Activated naive CD8-positive, alpha-beta T cell treated with anti-CD3 and anti-CD28 coated beads, Interleukin-2, amount 10 ng/mL, durations not matched to agents 7 days and 5 days (primary cell): ENCODE measurements at regions not wholly inside any gene's neighbourhood (a gene's known extent, or its start where the extent isn't known, plus 50 kb on each side); places are given as distances from the start of the nearest gene placed in this dataset.

ENCODE experiments used
- ATAC-seq: fragments of 150-1000 bp; cut with Tn5 transposase; one replicate; pipeline ENCODE4 v1.10.0; 2021; ENCODE audit warnings: low read depth, moderate library complexity
- POLR2A ChIA-PET: fragments of 350-600 bp; sonication (Branson Sonifier 250); formaldehyde crosslinking; loops from one replicate; lab custom pipeline; 2021; ENCODE audit warnings: antibody characterized with exemption; lab: Charles Lee
- DNase-seq: peaks from one replicate; pipeline ENCODE4 v3.0.0; 2021
- H3K27ac Mint-ChIP-seq: one replicate; pipeline ENCODE4 v1.8.0; 2022; ENCODE audit warnings: mild to moderate bottlenecking, mixed read lengths
- H3K27me3 Mint-ChIP-seq: one replicate; pipeline ENCODE4 v1.8.0; 2022; ENCODE audit warnings: mild to moderate bottlenecking, moderate library complexity, mixed read lengths
- H3K36me3 Mint-ChIP-seq: one replicate; pipeline ENCODE4 v1.8.0; 2021; ENCODE audit warnings: mild to moderate bottlenecking, mixed read lengths
- H3K4me1 Mint-ChIP-seq: one replicate; pipeline ENCODE4 v1.8.0; 2021; ENCODE audit warnings: mixed read lengths
- H3K4me3 Mint-ChIP-seq: one replicate; pipeline ENCODE4 v1.8.0; 2022; ENCODE audit warnings: mild to moderate bottlenecking, moderate library complexity, mixed read lengths
- H3K9me3 Mint-ChIP-seq: one replicate; pipeline ENCODE4 v1.8.0; 2021; ENCODE audit warnings: mixed read lengths

DNA sequence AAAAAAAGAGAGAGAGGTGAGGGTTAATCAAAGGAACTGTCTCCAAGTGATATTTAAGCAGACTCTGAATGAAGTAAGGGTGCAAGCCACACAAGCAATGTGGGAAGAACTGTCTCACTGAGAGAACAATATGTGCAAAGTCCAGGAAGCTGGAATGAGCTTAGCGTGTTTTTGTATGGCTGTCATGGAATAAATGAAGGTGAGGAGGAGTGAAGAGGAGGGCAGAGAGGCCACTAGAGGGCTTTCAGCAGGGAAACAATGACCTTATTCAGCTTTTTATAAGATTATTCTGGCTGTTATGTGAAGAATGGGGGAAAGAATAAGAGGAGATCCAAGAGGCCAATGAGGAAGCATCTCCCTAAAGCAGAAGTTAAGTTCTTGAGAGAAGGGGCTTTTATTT is 86.9 kb upstream of the COL8A1 start:
- H3K4me3 Mint-ChIP-seq, result no peak overlapping the region
- H3K4me1 Mint-ChIP-seq, result no peaks in the 10 kb centered on the region
- H3K9me3 Mint-ChIP-seq, result peaks cover 4% of the 10 kb centered on the region
- POLR2A ChIA-PET, result no interaction called here
- DNase-seq, result no peak
- no peak overlapping the region for H3K27ac Mint-ChIP-seq
- no peaks in the 10 kb centered on the region for H3K36me3 Mint-ChIP-seq
- ATAC-seq, result no peak
- H3K27me3 Mint-ChIP-seq, result no peaks in the 10 kb centered on the region

DNA sequence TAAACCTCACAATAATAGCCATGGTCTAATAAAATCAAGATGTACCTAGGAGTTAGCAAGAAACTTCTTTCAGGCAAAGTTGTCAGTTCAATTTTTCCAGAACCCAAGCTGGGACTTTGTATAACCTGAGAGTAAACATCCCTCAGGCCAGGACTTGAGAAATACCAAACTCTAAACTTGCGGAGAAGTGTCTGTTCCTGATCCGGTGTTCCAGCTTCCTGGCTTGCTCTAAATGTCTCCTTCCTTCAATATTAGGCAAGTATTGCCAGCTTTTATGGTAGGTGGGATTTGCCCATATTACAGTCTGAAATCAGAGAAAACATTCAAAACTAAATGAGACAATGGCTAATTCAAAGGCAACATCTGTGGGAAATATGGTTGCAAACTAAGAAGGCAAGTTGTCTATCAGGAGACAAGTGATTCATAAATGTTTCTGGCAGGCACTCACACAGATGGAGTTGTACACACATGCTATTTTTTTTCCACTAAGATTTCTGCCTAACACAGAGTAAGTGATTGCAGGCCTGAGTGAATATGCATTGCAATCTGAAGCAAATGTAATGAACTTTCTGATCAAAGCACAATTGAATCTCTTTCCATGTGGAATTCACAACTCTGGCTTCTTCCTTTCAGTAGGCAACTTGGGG is 88.3 kb upstream of the COL8A1 start:
- no peaks in the 10 kb centered on the region for H3K27me3 Mint-ChIP-seq
- H3K4me3 Mint-ChIP-seq, result no peak overlapping the region
- ATAC-seq (no peak), DNase-seq (no peak)
- no peaks in the 10 kb centered on the region for H3K4me1 Mint-ChIP-seq
- H3K27ac Mint-ChIP-seq, result no peak overlapping the region
- POLR2A ChIA-PET, result no interaction called here
- no peaks in the 10 kb centered on the region for H3K36me3 Mint-ChIP-seq
- peaks cover 3% of the 10 kb centered on the region for H3K9me3 Mint-ChIP-seq

DNA sequence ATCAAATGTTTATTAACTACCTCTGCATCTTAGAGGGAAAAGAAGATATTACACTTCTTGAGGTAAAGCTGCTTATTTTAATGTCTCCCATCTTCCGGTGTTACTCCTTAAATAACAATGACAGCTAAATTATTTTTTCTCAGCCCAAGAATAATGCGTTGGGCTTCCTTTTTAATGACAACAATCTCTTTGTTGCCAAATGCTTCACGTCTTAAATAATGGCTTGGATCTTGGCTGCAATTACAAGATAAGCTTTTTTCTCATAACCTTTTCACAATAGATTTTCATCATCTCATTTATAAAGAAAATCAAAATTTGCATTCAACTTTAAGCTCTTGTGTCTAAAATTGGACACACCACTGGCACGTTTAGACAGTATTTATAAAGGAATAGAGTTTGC is 89.2 kb upstream of the COL8A1 start:
- DNase-seq (no peak), ATAC-seq (no peak)
- H3K36me3 Mint-ChIP-seq, result no peaks in the 10 kb centered on the region
- no peak overlapping the region for H3K27ac Mint-ChIP-seq
- no peak overlapping the region for H3K4me3 Mint-ChIP-seq
- no peaks in the 10 kb centered on the region for H3K4me1 Mint-ChIP-seq
- POLR2A ChIA-PET, result no interaction called here
- no peaks in the 10 kb centered on the region for H3K9me3 Mint-ChIP-seq
- H3K27me3 Mint-ChIP-seq, result no peaks in the 10 kb centered on the region

DNA sequence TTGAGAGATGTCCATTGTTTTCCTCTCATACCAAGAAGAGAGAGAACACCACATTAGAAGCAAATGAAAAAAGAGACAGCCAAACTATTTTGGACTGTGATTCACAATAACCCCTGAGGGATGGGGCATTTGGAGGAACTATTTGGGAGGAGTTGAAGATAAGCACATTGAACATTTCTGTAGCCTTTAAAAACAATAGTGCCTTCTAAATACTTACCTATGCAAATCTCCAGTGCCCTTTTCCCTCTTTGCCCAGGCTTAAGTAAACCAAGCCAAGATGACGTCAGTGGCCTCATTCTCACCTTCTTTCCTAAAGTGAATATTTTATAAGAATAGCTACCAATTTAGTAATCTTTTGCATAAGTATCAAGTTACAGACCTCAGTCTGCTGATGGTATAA is 89.7 kb upstream of the COL8A1 start:
- POLR2A ChIA-PET, result no interaction called here
- no peaks in the 10 kb centered on the region for H3K36me3 Mint-ChIP-seq
- no peak overlapping the region for H3K4me3 Mint-ChIP-seq
- H3K9me3 Mint-ChIP-seq, result peaks cover 2% of the 10 kb centered on the region
- H3K4me1 Mint-ChIP-seq, result no peaks in the 10 kb centered on the region
- no peak overlapping the region for H3K27ac Mint-ChIP-seq
- DNase-seq, result no peak
- H3K27me3 Mint-ChIP-seq, result no peaks in the 10 kb centered on the region
- no peak for ATAC-seq

DNA sequence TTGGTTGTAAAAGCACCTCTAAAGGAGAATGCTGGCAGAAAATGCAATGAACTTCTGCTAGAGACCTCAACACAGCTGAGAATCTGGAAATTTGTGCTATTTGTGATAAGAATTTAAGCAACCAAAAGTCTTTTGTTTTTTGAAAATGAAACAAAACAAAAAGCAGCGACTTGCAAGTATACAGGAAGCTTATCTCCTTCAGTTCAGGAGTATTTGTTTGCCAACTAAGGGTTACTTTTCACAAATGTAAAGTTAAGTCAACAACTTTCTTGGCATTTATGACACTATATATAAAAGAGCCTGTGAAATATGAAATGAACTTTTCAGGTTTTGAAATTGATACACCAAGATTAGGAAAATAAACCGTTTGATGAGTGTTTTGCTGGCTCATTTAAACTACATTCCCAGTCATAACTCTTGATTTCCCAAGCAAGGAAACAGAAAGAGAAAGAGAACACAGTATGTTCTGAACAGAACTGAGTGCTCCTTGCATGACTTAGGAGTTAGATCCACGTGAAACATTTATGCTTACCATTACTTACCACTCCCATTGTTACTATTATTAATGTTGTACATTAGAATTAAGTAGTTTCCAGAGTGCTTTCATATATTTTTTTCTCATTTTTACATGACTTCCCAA is 92.3 kb upstream of the COL8A1 start:
- Mint-ChIP-seq H3K36me3 (no peaks in the 10 kb centered on the region), H3K27me3 (no peaks in the 10 kb centered on the region), H3K4me3 (no peak overlapping the region), H3K4me1 (peaks cover 7% of the 10 kb centered on the region), H3K27ac (no peak overlapping the region), H3K9me3 (peaks cover 6% of the 10 kb centered on the region)
- DNase-seq (no peak), ATAC-seq (no peak)
- POLR2A ChIA-PET, result no interaction called here

- DNase-seq (no peak), ATAC-seq (no peak)
- Mint-ChIP-seq H3K4me3 (no peak overlapping the region), H3K4me1 (peaks cover 7% of the 10 kb centered on the region), H3K27me3 (no peaks in the 10 kb centered on the region), H3K27ac (no peak overlapping the region), H3K9me3 (peaks cover 6% of the 10 kb centered on the region), H3K36me3 (no peaks in the 10 kb centered on the region)
- POLR2A ChIA-PET, result no interaction called here
Observed at GRCh38 chr3:99544786-99545281, 93.6 kb upstream of the COL8A1 start.

GRCh38 chr3:99543796-99544195 is 94.6 kb upstream of the COL8A1 start:
- H3K9me3 Mint-ChIP-seq, result peaks cover 6% of the 10 kb centered on the region
- no peak overlapping the region for H3K27ac Mint-ChIP-seq
- peaks cover 7% of the 10 kb centered on the region for H3K4me1 Mint-ChIP-seq
- no peak for DNase-seq
- H3K27me3 Mint-ChIP-seq, result no peaks in the 10 kb centered on the region
- no peak overlapping the region for H3K4me3 Mint-ChIP-seq
- H3K36me3 Mint-ChIP-seq, result no peaks in the 10 kb centered on the region
- ATAC-seq, result no peak
- POLR2A ChIA-PET, result no interaction called here

- ATAC-seq (no peak), DNase-seq (no peak)
- peaks cover 6% of the 10 kb centered on the region for H3K9me3 Mint-ChIP-seq
- no peaks in the 10 kb centered on the region for H3K27me3 Mint-ChIP-seq
- H3K27ac Mint-ChIP-seq, result no peak overlapping the region
- POLR2A ChIA-PET, result no interaction called here
- no peak overlapping the region for H3K4me3 Mint-ChIP-seq
- no peaks in the 10 kb centered on the region for H3K36me3 Mint-ChIP-seq
- peaks cover 7% of the 10 kb centered on the region for H3K4me1 Mint-ChIP-seq
Observed at GRCh38 chr3:99542767-99543518, 95.5 kb upstream of the COL8A1 start.

- no peak overlapping the region for H3K4me3 Mint-ChIP-seq
- no peaks in the 10 kb centered on the region for H3K36me3 Mint-ChIP-seq
- ATAC-seq, result no peak
- DNase-seq, result no peak
- H3K27ac Mint-ChIP-seq, result no peak overlapping the region
- no peaks in the 10 kb centered on the region for H3K27me3 Mint-ChIP-seq
- POLR2A ChIA-PET, result no interaction called here
- peaks cover 6% of the 10 kb centered on the region for H3K9me3 Mint-ChIP-seq
- peaks cover 7% of the 10 kb centered on the region for H3K4me1 Mint-ChIP-seq
Observed at GRCh38 chr3:99541181-99541580, 97.2 kb upstream of the COL8A1 start.

DNA sequence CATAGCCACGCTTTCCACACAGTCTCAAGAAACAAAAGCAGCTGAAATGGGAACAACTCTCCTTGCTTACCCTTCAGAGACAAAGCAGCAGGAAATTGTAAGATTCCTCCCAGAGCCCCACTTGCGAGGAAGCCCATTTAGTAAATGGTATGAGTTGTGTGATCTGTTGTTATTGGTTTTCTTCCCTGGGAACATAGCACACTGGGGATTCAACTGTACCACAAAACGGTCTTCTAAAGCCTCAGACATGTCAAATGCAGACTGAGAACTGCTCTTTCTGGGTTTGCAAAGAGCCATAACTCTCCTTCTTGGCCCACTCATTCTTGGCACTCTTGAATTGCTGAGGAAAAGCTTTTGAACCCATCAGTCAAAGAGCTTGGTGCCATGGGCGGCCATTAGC is 101.0 kb upstream of the COL8A1 start:
- ATAC-seq, result no peak
- Mint-ChIP-seq H3K36me3 (no peaks in the 10 kb centered on the region), H3K4me1 (no peaks in the 10 kb centered on the region), H3K27ac (no peak overlapping the region), H3K27me3 (no peaks in the 10 kb centered on the region), H3K9me3 (no peaks in the 10 kb centered on the region), H3K4me3 (no peak overlapping the region)
- DNase-seq, result no peak
- POLR2A ChIA-PET, result no interaction called here

DNA sequence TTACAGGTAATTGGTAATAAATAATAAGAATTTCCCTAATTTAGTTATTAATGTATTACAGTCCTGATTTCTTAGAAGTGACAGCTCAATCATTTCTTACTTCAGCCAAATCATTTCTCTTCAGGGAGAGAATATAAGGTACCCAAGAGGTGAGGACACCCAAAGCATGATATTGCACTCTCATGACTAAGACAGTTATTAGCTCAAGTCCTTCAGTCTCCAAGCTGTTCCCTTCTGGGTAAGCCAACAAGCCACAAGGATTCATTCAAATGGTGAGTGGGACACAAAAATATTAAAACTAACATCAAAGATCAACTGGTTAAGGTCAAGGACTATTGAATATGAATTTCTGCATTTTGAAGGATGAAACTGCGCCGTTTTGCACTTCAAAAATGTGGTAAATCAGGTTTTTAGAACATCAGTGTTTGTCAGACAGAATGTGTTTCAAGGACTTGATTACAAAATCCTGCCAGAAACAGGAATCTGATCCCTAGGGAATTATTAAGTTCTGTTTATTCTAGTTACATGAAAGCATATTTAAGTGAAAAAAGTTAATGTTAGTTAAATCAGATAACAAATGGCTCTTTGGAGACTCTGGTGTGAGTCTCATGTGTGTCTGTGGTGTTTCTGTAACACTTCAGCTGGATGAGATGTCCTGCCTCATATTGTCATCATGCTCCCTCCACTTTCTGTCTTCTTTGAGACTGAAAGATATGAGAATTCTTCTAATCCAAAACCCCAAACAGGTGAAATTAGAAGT is 101.7 kb upstream of the COL8A1 start:
- no peaks in the 10 kb centered on the region for H3K9me3 Mint-ChIP-seq
- no peaks in the 10 kb centered on the region for H3K36me3 Mint-ChIP-seq
- H3K27me3 Mint-ChIP-seq, result no peaks in the 10 kb centered on the region
- DNase-seq, result no peak
- POLR2A ChIA-PET, result no interaction called here
- ATAC-seq, result no peak
- H3K4me3 Mint-ChIP-seq, result no peak overlapping the region
- no peak overlapping the region for H3K27ac Mint-ChIP-seq
- H3K4me1 Mint-ChIP-seq, result no peaks in the 10 kb centered on the region

DNA sequence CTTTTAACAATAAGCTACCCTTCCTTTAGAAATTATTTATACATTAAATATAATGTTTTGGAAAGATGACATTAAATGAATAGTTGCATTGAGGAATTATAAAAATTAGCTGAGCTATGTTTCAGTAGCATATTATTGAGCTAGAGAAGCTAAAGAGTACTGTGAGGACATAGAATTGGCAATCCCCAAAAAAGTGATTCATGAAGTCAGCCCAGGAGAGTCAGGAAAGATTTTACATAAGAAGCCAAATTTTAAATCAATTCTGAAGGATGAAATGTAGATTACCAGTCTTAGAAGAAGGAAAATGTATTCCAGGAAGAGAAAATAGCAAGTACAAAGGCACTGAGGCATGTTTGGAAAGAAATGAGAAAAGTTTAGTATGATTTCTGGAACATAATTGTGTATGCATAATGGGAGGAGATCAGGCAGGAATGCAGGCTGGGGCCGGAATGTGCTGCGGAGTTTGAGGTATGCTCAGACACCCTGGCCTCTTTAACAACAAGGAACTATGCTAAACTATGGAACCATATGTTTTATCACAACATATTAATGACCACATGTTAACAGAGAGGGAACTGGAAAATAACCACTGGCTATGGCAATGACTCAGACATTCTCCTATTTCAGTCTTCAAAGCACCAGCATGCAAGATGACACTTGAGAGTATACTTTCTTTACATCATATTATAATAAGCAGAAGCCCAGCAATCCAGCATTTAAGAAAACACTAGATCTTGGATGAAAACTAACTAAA is 103.3 kb upstream of the COL8A1 start:
- Mint-ChIP-seq H3K36me3 (no peaks in the 10 kb centered on the region), H3K27me3 (no peaks in the 10 kb centered on the region), H3K27ac (no peak overlapping the region), H3K4me1 (no peaks in the 10 kb centered on the region), H3K9me3 (no peaks in the 10 kb centered on the region), H3K4me3 (no peak overlapping the region)
- no peak for ATAC-seq
- POLR2A ChIA-PET, result no interaction called here
- DNase-seq, result no peak

DNA sequence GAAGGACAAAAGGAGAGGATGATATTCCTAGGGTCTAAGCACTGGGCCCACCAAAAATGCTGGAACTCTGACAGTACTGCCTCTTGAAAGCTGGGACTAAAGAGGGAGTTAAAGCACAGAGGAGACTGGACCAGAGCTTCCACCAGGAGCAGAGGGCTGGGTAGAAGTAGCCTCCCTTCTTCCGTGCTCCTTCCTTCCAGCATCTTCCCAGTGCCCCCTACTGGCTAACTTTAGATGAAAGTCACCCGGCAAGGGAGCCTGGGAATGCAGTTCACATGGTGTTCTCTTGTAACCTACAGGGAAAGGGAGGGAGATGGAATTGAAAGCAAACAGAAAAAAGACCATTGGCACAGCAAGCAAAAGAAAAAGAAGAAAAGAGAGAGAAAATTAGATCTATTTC is 106.1 kb upstream of the COL8A1 start:
- DNase-seq (no peak), ATAC-seq (no peak)
- POLR2A ChIA-PET, result no interaction called here
- Mint-ChIP-seq H3K9me3 (no peaks in the 10 kb centered on the region), H3K36me3 (no peaks in the 10 kb centered on the region), H3K27me3 (no peaks in the 10 kb centered on the region), H3K4me1 (no peaks in the 10 kb centered on the region), H3K27ac (no peak overlapping the region), H3K4me3 (no peak overlapping the region)
